ENCODE measurements at regions not wholly inside any gene's neighbourhood (a gene's known extent, or its start where the extent isn't known, plus 50 kb on each side); places are given as distances from the start of the nearest gene placed in this dataset.

DNA sequence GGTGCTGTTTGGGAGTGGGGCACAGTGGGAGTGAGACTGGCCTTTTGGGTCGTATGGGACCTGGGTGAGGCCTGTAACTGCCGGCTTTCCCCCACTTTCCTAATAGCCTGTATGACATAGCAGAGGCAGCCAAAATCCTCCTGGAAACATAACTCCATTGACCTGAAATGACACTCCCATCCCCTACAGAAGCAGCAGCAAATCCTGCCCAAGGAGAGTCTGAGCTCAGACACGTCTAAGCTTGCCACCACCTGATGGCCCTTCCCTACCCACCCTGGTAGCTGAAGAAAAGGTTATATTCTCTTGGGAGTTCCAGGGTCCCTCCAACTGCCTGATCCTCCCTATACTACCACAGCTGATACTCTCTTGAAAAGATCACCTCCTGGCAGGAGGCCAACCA is 179.8 kb upstream of the ARRDC3 start:
- TF ChIP-seq, protein P1, sequence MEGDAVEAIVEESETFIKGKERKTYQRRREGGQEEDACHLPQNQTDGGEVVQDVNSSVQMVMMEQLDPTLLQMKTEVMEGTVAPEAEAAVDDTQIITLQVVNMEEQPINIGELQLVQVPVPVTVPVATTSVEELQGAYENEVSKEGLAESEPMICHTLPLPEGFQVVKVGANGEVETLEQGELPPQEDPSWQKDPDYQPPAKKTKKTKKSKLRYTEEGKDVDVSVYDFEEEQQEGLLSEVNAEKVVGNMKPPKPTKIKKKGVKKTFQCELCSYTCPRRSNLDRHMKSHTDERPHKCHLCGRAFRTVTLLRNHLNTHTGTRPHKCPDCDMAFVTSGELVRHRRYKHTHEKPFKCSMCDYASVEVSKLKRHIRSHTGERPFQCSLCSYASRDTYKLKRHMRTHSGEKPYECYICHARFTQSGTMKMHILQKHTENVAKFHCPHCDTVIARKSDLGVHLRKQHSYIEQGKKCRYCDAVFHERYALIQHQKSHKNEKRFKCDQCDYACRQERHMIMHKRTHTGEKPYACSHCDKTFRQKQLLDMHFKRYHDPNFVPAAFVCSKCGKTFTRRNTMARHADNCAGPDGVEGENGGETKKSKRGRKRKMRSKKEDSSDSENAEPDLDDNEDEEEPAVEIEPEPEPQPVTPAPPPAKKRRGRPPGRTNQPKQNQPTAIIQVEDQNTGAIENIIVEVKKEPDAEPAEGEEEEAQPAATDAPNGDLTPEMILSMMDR (IDR thresholded peaks at IDR 0.05; ENCODE audit: control extremely low read depth, extremely low read depth, low read depth, missing control alignments), result no peak
- ChIA-PET CTCF (no interaction called here), POLR2A (no interaction called here)
- DNase-seq (ENCODE audit: extremely low spot score), result no peak

DNA sequence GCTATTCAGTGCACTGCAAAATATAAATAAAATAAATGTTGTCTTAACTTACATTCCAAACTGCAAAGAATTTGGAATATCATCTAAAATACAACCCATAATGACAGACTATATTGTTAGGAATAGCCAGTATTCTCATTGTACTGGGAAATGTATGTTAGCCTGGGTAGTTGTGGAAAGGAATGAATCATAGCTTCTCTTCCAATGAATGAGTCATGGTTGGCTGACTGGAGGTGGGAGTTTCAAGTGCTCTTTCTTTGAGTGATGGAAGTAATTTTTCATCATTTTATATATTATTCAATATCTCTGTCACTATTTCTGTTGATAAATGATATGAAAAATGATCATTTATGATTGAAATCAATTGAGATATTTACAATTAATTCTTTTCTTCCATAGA is 158.6 kb upstream of the ARRDC3 start:
- no peak for DNase-seq (ENCODE audit: extremely low spot score)
- TF ChIP-seq, protein P1 (IDR thresholded peaks at IDR 0.05; ENCODE audit: control extremely low read depth, extremely low read depth, low read depth, missing control alignments), result no peak
- POLR2A ChIA-PET, result no interaction called here
- CTCF ChIA-PET, result no interaction called here

GRCh38 chr5:91538179-91538578 is 155.1 kb upstream of the ARRDC3 start:
- CTCF ChIA-PET, result no interaction called here
- no peak for DNase-seq (ENCODE audit: extremely low spot score)
- TF ChIP-seq, protein P1 (IDR thresholded peaks at IDR 0.05; ENCODE audit: control extremely low read depth, extremely low read depth, low read depth, missing control alignments), result no peak
- POLR2A ChIA-PET, result interaction anchor here (0.6 kb wide), 1 partner anchor 566 kb away, joined by 3 read pairs; no protein-coding TSS in a partner anchor

DNA sequence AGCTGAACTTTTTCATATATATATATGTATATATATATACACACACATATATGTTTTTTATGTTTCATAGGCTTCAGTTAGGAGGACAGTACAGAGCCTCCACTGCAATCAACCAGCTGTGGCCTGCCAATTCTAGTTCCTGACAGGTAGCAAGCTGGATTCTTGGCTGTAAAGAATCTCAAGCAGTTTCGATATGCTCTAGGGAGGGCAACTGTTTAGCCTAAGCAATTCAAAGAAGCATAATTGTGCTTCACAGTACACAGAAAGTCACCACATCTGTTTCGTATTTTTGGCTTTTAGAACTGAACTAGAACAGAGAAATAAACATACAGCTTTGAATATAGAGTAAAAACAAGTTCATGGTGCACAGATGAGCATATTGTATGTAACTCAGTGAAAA is 152.4 kb upstream of the ARRDC3 start:
- CTCF ChIA-PET, result no interaction called here
- POLR2A ChIA-PET, result no interaction called here
- DNase-seq (ENCODE audit: extremely low spot score), result no peak
- TF ChIP-seq, protein P1 (IDR thresholded peaks at IDR 0.05; ENCODE audit: control extremely low read depth, extremely low read depth, low read depth, missing control alignments), result no peak

- TF ChIP-seq, protein P1 (IDR thresholded peaks at IDR 0.05; ENCODE audit: control extremely low read depth, extremely low read depth, low read depth, missing control alignments), result no peak
- POLR2A ChIA-PET, result no interaction called here
- CTCF ChIA-PET, result no interaction called here
- no peak for DNase-seq (ENCODE audit: extremely low spot score)
Observed at GRCh38 chr5:91534332-91534731, 151.2 kb upstream of the ARRDC3 start.

DNA sequence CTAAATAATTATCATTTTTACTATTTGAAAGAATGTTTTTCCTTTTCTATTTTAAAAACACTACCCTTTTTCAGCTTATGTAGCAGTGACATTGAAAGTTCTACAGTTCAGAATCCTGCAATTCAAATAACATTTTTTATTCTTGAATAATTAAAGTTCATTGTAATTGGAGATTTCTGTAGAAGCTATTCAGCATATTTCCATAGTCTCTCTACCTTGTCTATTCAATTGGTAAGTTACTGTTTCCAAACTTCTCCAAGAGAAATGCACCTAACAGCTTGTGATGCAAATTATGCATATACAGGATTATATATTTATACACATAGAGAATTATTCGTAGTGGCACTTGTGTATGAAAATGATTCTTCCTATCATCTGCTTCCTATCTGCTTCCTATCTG is 149.7 kb upstream of the ARRDC3 start:
- no peak for DNase-seq (ENCODE audit: extremely low spot score)
- ChIA-PET POLR2A (no interaction called here), CTCF (interaction anchor here (1.0 kb wide), 1 partner anchor 32 kb away, joined by 3 read pairs; no protein-coding TSS in a partner anchor)
- TF ChIP-seq, protein P1 (IDR thresholded peaks at IDR 0.05; ENCODE audit: control extremely low read depth, extremely low read depth, low read depth, missing control alignments), result no peak

DNA sequence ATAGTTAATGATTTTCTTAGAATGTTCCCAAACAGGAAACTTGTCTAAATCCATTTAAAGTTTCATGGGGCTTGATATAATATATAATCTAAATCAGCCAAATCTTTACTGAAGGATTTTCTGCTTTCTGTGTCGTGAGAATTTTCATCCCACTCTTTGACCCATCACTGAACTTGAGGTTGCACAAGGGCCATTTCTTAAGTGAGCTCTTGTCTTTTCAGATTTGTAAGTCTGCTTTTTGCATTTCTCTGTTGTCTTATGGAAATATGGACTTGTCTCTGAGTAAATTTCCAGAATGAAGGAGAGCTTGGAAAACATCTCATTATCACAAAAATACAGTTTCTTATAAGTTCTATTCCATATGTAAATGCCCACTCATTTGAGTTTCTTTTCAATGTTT is 149.2 kb upstream of the ARRDC3 start:
- POLR2A ChIA-PET, result no interaction called here
- TF ChIP-seq, protein P1 (IDR thresholded peaks at IDR 0.05; ENCODE audit: control extremely low read depth, extremely low read depth, low read depth, missing control alignments), result no peak
- DNase-seq (ENCODE audit: extremely low spot score), result no peak
- CTCF ChIA-PET, result interaction anchor here (1.0 to 1.6 kb wide), 2 partner anchors 14 to 31 kb away, joined by 3 to 6 read pairs; no protein-coding TSS in a partner anchor

Data from GM10248 (cell line).